ENCODE measurements at regions not wholly inside any gene's neighbourhood (a gene's known extent, or its start where the extent isn't known, plus 50 kb on each side); places are given as distances from the start of the nearest gene placed in this dataset.

GRCh38 chr5:128857076-128857677 is 108.1 kb upstream of the SLC27A6 start:
- TF ChIP-seq, protein P1, sequence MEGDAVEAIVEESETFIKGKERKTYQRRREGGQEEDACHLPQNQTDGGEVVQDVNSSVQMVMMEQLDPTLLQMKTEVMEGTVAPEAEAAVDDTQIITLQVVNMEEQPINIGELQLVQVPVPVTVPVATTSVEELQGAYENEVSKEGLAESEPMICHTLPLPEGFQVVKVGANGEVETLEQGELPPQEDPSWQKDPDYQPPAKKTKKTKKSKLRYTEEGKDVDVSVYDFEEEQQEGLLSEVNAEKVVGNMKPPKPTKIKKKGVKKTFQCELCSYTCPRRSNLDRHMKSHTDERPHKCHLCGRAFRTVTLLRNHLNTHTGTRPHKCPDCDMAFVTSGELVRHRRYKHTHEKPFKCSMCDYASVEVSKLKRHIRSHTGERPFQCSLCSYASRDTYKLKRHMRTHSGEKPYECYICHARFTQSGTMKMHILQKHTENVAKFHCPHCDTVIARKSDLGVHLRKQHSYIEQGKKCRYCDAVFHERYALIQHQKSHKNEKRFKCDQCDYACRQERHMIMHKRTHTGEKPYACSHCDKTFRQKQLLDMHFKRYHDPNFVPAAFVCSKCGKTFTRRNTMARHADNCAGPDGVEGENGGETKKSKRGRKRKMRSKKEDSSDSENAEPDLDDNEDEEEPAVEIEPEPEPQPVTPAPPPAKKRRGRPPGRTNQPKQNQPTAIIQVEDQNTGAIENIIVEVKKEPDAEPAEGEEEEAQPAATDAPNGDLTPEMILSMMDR (IDR thresholded peaks at IDR 0.05), result no peak
- TF ChIP-seq POLR2A (IDR thresholded peaks at IDR 0.05), result no peak
- no peak for TF ChIP-seq POLR2AphosphoS5 (IDR thresholded peaks at IDR 0.05)
- no peak for TF ChIP-seq EP300 (IDR thresholded peaks at IDR 0.05)
